Karpas-422 (cell line): ENCODE measurements at regions not wholly inside any gene's neighbourhood (a gene's known extent, or its start where the extent isn't known, plus 50 kb on each side); places are given as distances from the start of the nearest gene placed in this dataset.
A peak's percentile ranks its signal among the peaks of the same experiment; 100 is the strongest.

Experiments used
- DNase-seq: peaks from one replicate; pipeline ENCODE4 v3.0.0-alpha.2; 2015
- H2AFZ ChIP-seq: fragments of 200-600 bp; sonication (generic); 2 replicates; pipeline ENCODE4 v1.6.1; 2014; ENCODE audit warnings: antibody characterized with exemption, low read length, mixed read lengths
- H3K27ac ChIP-seq: fragments of 200-600 bp; sonication (generic); 2 replicates; pipeline ENCODE4 v1.5.1; 2014; ENCODE audit warnings: mild to moderate bottlenecking, low read length, moderate library complexity
- H3K27me3 ChIP-seq: fragments of 200-600 bp; sonication (generic); 2 replicates; pipeline ENCODE4 v1.6.1; 2014; ENCODE audit warnings: low read length, mixed read lengths
- H3K36me3 ChIP-seq: fragments of 200-600 bp; sonication (generic); 2 replicates; pipeline ENCODE4 v1.6.1; 2014; ENCODE audit warnings: low read length, mixed read lengths; ENCODE audit not compliant: insufficient read depth
- H3K4me1 ChIP-seq: fragments of 200-600 bp; sonication (generic); 2 replicates; pipeline ENCODE4 v1.6.1; 2014; ENCODE audit warnings: mild to moderate bottlenecking, low read length, mixed read lengths
- H3K4me2 ChIP-seq: fragments of 200-600 bp; sonication (generic); 2 replicates; pipeline ENCODE4 v1.6.1; 2014; ENCODE audit warnings: low read length, low read depth, mild to moderate bottlenecking; ENCODE audit not compliant: poor library complexity, severe bottlenecking
- H3K4me3 ChIP-seq: fragments of 200-600 bp; sonication (generic); 2 replicates; pipeline ENCODE4 v1.5.1; 2014; ENCODE audit warnings: mild to moderate bottlenecking, antibody characterized with exemption, low read length, mixed read lengths
- H3K79me2 ChIP-seq: fragments of 200-600 bp; sonication (generic); 2 replicates; pipeline ENCODE4 v1.6.1; 2014; ENCODE audit warnings: mild to moderate bottlenecking, low read length, mixed read lengths
- H3K9ac ChIP-seq: fragments of 200-600 bp; sonication (generic); 2 replicates; pipeline ENCODE4 v1.6.0; 2014; ENCODE audit warnings: low read length
- H3K9me2 ChIP-seq: fragments of 200-600 bp; sonication (generic), shearing (Covaris generic); replicated peaks from 2 replicates; pipeline ENCODE4 v1.6.0; 2014; ENCODE audit warnings: mild to moderate bottlenecking, low read length, moderate library complexity; ENCODE audit not compliant: insufficient read depth
- H3K9me3 ChIP-seq: fragments of 300-700, 200-600 bp; sonication (generic); 2 replicates; pipeline ENCODE4 v1.6.1; 2014; ENCODE audit warnings: low read length, mixed read lengths
- H4K20me1 ChIP-seq: fragments of 200-600 bp; sonication (generic); 2 replicates; pipeline ENCODE4 v1.6.1; 2014; ENCODE audit warnings: mild to moderate bottlenecking, antibody characterized with exemption, low read length, low read depth; ENCODE audit not compliant: insufficient read depth

- Histone ChIP-seq H3K27me3 (no peaks in the 10 kb centered on the region), H3K27ac (no peak overlapping the region), H3K4me3 (no peak overlapping the region), H3K79me2 (no peaks in the 10 kb centered on the region), H3K9ac (no peak overlapping the region), H2AFZ (no peak overlapping the region), H3K9me2 (no peaks in the 10 kb centered on the region), H3K4me2 (no peak overlapping the region), H3K36me3 (no peaks in the 10 kb centered on the region), H3K9me3 (no peaks in the 10 kb centered on the region), H4K20me1 (no peaks in the 10 kb centered on the region), H3K4me1 (peaks cover 17% of the 10 kb centered on the region)
- DNase-seq: no peak
Observed at GRCh38 chr7:101688995-101689907, 60.2 kb upstream of the MYL10 start.

GRCh38 chr7:101690061-101690460, 61.0 kb upstream of the MYL10 start:
- H3K27ac ChIP-seq: no peak overlapping the region
- no peaks in the 10 kb centered on the region for H3K9me2 ChIP-seq
- no peaks in the 10 kb centered on the region for H3K36me3 ChIP-seq
- DNase-seq: peak; percentile 53
- H3K4me2 ChIP-seq: no peak overlapping the region
- no peak overlapping the region for H3K9ac ChIP-seq
- H3K79me2 ChIP-seq: no peaks in the 10 kb centered on the region
- H4K20me1 ChIP-seq: no peaks in the 10 kb centered on the region
- H3K9me3 ChIP-seq: no peaks in the 10 kb centered on the region
- H3K4me1 ChIP-seq: peaks cover 17% of the 10 kb centered on the region
- no peak overlapping the region for H3K4me3 ChIP-seq
- no peaks in the 10 kb centered on the region for H3K27me3 ChIP-seq
- no peak overlapping the region for H2AFZ ChIP-seq

GRCh38 chr7:101691822-101692384, 62.8 kb upstream of the MYL10 start:
- Histone ChIP-seq H3K9me2 (no peaks in the 10 kb centered on the region), H3K4me1 (peaks cover 17% of the 10 kb centered on the region), H3K36me3 (no peaks in the 10 kb centered on the region), H3K4me2 (no peak overlapping the region), H3K79me2 (no peaks in the 10 kb centered on the region), H3K4me3 (no peak overlapping the region), H3K9ac (no peak overlapping the region), H3K9me3 (no peaks in the 10 kb centered on the region), H4K20me1 (no peaks in the 10 kb centered on the region), H3K27me3 (no peaks in the 10 kb centered on the region), H3K27ac (no peak overlapping the region), H2AFZ (no peak overlapping the region)
- DNase-seq: no peak

DNA sequence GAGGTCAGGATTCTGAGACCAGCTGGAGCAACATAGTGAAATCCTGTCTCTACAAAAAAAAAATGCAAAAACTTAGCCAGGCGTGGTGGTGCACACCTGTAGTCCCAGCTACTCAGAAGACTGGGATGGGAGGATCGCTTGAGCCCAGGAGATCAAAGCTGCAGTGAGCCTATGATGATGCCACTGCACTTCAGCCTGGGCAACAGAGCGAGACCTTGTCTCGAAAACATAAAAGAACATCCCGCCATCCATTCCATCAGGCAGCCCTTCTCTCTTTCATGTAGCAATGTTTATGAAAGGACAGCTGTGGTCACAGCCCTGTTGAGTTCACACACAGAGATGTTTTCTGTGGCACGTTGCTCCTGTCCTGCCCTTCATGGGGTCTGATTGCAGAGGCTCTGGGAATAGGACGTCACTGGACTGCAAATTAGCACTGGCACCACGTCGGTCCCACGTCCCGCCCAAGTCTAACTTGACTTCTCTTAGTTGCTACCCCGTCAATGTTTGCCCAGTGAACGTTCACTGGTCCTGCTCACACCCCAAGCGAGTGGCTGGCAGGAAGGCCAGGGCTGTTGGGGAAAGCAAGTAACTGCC, 64.5 kb upstream of the MYL10 start:
- H3K79me2 ChIP-seq: no peaks in the 10 kb centered on the region
- no peaks in the 10 kb centered on the region for H3K27me3 ChIP-seq
- H2AFZ ChIP-seq: no peak overlapping the region
- no peak for DNase-seq
- H3K9me3 ChIP-seq: no peaks in the 10 kb centered on the region
- H3K4me2 ChIP-seq: no peak overlapping the region
- H3K9ac ChIP-seq: no peak overlapping the region
- no peak overlapping the region for H3K4me3 ChIP-seq
- H3K36me3 ChIP-seq: no peaks in the 10 kb centered on the region
- H3K9me2 ChIP-seq: no peaks in the 10 kb centered on the region
- H3K4me1 ChIP-seq: peaks cover 10% of the 10 kb centered on the region
- H3K27ac ChIP-seq: no peak overlapping the region
- no peaks in the 10 kb centered on the region for H4K20me1 ChIP-seq

DNA sequence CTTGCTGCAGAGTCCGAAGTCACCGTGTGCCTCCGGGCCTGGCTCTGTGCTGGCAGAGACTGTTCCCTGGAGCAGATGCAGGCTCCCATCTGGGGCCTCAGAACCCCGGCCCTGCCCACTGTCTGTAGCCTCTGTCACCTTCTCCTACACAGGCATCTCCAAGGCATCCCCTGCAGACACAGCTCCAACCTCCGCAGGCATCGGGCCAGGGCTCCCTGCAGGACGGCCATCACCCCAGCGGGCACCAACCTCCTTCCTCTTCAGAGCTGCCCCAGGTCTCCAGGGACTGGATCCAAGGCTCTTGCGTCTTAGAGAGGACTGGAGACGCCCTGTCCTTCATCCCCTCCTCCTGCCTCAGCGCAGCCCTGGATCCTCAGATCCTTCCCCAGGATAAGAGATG, 69.9 kb upstream of the MYL10 start:
- Histone ChIP-seq H3K36me3 (no peaks in the 10 kb centered on the region), H3K9ac (no peak overlapping the region), H3K4me2 (no peak overlapping the region), H3K4me3 (no peak overlapping the region), H3K4me1 (no peaks in the 10 kb centered on the region), H3K27me3 (no peaks in the 10 kb centered on the region), H2AFZ (no peak overlapping the region), H3K79me2 (no peaks in the 10 kb centered on the region), H3K27ac (no peak overlapping the region), H3K9me3 (no peaks in the 10 kb centered on the region), H4K20me1 (no peaks in the 10 kb centered on the region), H3K9me2 (no peaks in the 10 kb centered on the region)
- DNase-seq: no peak

DNA sequence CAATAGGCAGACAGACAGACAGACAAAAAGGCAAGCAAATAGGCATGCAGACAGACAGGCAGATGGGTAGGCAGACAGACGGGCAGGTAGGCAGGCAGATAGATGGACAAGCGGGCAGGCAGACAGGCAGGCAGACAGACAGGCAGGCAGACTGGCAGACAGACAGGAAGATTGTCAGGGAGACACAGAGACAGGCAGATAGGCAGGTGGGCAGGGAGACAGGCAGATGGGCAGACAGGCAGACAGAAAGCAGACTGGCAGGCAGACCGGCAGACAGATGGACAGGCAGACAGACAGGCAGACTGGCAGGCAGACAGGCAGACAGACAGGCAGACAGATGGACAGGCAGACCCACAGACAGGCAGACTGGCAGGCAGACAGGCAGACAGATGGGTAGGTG, 70.3 kb upstream of the MYL10 start:
- Histone ChIP-seq H3K4me2 (no peak overlapping the region), H4K20me1 (no peaks in the 10 kb centered on the region), H3K9me2 (no peaks in the 10 kb centered on the region), H3K4me3 (no peak overlapping the region), H2AFZ (no peak overlapping the region), H3K36me3 (no peaks in the 10 kb centered on the region), H3K9ac (no peak overlapping the region), H3K27ac (no peak overlapping the region), H3K4me1 (no peaks in the 10 kb centered on the region), H3K79me2 (no peaks in the 10 kb centered on the region), H3K9me3 (no peaks in the 10 kb centered on the region), H3K27me3 (no peaks in the 10 kb centered on the region)
- DNase-seq: no peak

DNA sequence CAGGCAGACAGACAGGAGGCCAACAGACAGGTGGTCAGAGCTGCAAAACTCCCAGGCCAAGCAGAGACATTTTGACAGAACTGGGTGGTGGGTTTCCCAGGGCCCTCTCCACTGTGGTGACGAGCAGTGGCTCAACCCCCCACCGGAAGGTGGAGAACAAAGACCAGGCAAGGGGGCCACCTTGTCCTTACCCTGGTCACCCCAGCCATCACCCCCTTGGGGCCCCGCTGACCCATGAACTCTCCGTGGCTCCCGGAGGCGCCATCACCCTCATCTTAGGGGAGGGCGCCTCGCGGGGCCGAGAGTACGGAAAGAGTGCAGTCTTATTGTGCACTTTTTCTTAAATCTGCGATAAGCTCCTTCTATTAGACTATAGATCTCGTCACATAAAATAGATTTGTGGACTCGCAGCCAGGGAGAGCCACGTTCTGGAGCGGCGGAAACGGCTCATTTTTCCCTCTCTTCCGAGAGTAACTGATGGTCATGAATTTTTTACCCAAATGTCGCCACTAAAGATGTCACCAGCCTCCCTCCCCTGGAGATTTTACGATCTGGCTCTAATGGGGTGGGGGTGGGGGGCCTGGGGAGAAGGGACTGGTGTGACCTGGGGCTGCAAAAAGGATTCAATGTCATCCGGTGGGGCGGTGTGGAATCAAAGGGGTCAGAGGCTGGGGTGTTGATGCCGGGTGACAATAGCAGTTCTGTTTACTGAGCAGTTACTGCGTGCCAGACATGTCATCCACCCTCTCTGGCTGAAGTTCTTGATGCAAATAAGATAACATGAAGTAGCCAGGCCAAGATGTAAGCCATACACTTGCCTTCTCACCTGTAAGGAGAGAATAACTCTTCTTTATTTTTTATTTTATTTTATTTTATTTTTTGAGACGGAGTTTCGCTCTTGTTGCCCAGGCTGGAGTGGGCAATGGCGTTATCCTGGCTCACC, 71.1 kb upstream of the MYL10 start:
- Histone ChIP-seq H3K79me2 (no peaks in the 10 kb centered on the region), H3K27ac (no peak overlapping the region), H3K4me3 (no peak overlapping the region), H3K36me3 (no peaks in the 10 kb centered on the region), H3K27me3 (no peaks in the 10 kb centered on the region), H3K4me1 (no peaks in the 10 kb centered on the region), H3K4me2 (no peak overlapping the region), H3K9me3 (no peaks in the 10 kb centered on the region), H4K20me1 (no peaks in the 10 kb centered on the region), H2AFZ (no peak overlapping the region), H3K9ac (no peak overlapping the region), H3K9me2 (no peaks in the 10 kb centered on the region)
- no peak for DNase-seq
